ENCODE measurements at regions not wholly inside any gene's neighbourhood (a gene's known extent, or its start where the extent isn't known, plus 50 kb on each side); places are given as distances from the start of the nearest gene placed in this dataset.

GRCh38 chr7:79787623-79788022 is 334.2 kb upstream of the MAGI2 start:
- no peak for DNase-seq (ENCODE audit: low read depth)
- TF ChIP-seq, protein P1, sequence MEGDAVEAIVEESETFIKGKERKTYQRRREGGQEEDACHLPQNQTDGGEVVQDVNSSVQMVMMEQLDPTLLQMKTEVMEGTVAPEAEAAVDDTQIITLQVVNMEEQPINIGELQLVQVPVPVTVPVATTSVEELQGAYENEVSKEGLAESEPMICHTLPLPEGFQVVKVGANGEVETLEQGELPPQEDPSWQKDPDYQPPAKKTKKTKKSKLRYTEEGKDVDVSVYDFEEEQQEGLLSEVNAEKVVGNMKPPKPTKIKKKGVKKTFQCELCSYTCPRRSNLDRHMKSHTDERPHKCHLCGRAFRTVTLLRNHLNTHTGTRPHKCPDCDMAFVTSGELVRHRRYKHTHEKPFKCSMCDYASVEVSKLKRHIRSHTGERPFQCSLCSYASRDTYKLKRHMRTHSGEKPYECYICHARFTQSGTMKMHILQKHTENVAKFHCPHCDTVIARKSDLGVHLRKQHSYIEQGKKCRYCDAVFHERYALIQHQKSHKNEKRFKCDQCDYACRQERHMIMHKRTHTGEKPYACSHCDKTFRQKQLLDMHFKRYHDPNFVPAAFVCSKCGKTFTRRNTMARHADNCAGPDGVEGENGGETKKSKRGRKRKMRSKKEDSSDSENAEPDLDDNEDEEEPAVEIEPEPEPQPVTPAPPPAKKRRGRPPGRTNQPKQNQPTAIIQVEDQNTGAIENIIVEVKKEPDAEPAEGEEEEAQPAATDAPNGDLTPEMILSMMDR (IDR thresholded peaks at IDR 0.05; ENCODE audit: insufficient read depth, low read depth, low read length), result no peak
- no peak overlapping the region for H3K4me3 ChIP-seq (ENCODE audit: low read depth, low read length)

DNA sequence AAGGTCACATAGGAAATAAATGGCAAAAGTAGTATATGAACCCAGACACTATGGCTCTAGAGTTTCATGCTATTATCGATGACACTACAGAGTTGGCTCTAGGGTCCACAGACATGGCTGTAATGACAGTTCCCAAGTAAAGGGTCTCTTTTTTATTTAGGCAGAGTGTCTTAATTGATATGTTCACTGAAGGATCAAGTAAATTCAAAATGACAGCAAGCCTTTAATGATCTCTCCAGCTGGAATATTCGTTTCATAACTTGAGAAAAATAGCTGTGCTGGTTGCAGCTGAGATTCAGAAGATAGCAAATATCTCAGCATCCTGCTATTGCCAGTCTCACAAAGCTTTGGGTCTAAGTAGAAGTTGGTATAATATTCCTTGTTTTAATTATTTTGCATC is 333.6 kb upstream of the MAGI2 start:
- TF ChIP-seq, protein P1 (IDR thresholded peaks at IDR 0.05; ENCODE audit: insufficient read depth, low read depth, low read length), result no peak
- H3K4me3 ChIP-seq (ENCODE audit: low read depth, low read length), result no peak overlapping the region
- DNase-seq (ENCODE audit: low read depth), result no peak

DNA sequence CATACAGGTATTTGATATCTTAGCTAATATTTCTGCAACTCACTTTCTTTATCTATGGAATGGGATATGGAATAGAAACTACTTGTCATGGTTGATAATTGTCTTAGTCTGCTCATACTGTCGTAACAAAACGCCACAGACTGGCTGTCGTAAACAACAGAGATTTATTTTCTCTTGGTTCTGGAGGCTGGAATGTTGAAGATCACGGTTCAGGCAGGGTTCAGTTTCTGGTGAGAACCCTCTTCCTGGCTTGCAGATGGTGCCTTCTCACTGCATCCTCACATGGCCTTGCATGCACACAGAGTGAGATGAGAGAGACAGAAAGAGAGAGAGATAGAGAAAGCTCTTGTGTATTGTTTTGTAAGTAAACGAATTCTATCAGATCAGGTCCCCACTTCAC is 332.7 kb upstream of the MAGI2 start:
- DNase-seq (ENCODE audit: low read depth), result peak; percentile 63
- TF ChIP-seq, protein P1 (IDR thresholded peaks at IDR 0.05; ENCODE audit: insufficient read depth, low read depth, low read length), result no peak
- H3K4me3 ChIP-seq (ENCODE audit: low read depth, low read length), result no peak overlapping the region

DNA sequence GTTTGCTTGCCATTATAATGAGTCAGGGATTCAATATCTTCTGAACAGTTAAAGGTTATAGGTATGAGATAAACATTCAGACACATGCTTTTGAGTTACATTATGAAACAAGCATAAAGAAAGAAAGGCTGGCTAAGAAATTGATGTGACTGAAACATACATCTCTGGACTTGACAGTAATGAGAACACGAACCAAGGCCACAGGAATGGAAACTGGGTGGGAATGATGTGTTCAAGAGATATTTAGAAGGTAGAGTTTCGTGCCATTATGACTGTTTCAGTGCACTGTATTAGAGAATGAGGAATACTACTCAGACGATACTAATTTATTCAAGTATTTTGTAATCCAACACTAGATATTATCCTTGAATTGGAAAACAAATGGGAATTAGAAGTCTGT is 332.1 kb upstream of the MAGI2 start:
- H3K4me3 ChIP-seq (ENCODE audit: low read depth, low read length), result no peak overlapping the region
- DNase-seq (ENCODE audit: low read depth), result no peak

DNA sequence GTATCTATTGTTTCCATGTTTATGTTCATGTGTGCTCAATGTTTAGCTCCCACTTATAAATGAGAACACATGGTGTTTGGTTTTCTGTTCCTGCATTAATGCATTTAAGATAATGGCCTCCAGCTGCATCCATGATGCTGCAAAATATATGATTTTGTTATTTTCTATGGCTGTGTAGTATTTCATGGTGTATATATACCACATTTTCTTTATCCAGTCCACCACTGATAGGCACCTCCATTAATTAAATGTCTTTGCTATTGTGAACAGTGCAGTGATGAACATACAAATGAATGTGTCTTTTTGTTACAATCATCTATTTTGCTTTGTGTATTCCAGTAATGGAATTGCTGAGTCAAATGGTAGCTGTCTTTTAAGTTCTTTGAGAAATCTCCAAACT is 329.4 kb upstream of the MAGI2 start:
- TF ChIP-seq, protein P1 (IDR thresholded peaks at IDR 0.05; ENCODE audit: insufficient read depth, low read depth, low read length), result no peak
- DNase-seq (ENCODE audit: low read depth), result no peak
- no peak overlapping the region for H3K4me3 ChIP-seq (ENCODE audit: low read depth, low read length)

More for the DNA sequence above, 332.1 kb upstream of the MAGI2 start:
- TF ChIP-seq, protein P1 (IDR thresholded peaks at IDR 0.05; ENCODE audit: insufficient read depth, low read depth, low read length), result no peak

DNA sequence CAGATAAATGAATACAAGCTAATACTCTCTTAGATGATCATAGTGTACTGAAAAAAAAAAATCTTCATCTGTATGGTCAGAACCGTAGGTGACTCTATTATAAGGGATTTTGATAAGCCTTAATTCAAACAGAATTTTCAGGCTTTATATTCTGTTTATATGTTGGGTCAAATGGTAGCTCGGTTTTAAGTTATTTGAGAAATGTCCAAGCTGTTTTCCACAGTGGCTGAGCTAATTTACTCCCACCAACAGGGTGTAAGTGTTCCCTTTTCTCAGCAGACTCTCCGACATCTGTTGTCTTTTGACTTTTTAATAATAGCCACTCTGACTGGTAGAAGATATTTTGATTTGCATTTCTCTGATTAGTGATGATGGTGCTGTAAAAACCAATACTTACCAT is 328.8 kb upstream of the MAGI2 start:
- TF ChIP-seq, protein P1 (IDR thresholded peaks at IDR 0.05; ENCODE audit: insufficient read depth, low read depth, low read length), result no peak
- DNase-seq (ENCODE audit: low read depth), result peak; percentile 65
- no peak overlapping the region for H3K4me3 ChIP-seq (ENCODE audit: low read depth, low read length)

DNA sequence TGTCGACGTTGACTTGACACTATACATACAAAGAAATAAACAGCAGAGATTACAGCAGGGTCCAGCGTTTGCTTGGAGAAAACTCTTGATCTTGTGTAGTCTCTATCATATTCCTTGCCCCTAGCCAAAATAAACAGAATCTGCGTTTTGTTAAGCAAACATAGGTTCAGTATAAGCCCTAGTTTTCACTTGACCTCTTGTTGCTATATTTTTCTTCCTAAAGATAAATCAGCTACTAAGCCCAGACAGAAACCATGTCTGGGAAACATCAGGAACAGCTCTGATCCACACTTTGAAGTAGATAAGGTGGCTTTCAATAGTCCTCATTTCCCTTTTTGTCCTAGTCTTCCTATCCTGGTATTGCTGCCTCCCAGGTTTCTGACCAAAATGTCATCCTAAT is 328.2 kb upstream of the MAGI2 start:
- TF ChIP-seq, protein P1 (IDR thresholded peaks at IDR 0.05; ENCODE audit: insufficient read depth, low read depth, low read length), result no peak
- peak; percentile 96 for DNase-seq (ENCODE audit: low read depth)
- no peak overlapping the region for H3K4me3 ChIP-seq (ENCODE audit: low read depth, low read length)
